Adrenal gland (tissue), 9 donors: ENCODE measurements at regions not wholly inside any gene's neighbourhood (a gene's known extent, or its start where the extent isn't known, plus 50 kb on each side); places are given as distances from the start of the nearest gene placed in this dataset.

ENCODE experiments used
- DNase-seq, 7 donors: peaks; one replicate each; pipeline ENCODE4 v3.0.0-alpha.2; 2019 to 2020
- H3K27ac ChIP-seq, 5 donors: fragments of 200-600 bp; sonication (generic) in 4 of 5; 1 replicate in 3 of 5; 2 replicates in 2 of 5; pipeline versions ENCODE4 v1.5.1 to v1.8.0; 2016 to 2020; ENCODE audit warnings: mild to moderate bottlenecking in 1 of 5
- H3K27me3 ChIP-seq: fragments of 200-600 bp; 2 replicates; pipeline ENCODE4 v1.8.0; 2021
- H3K36me3 ChIP-seq, 2 donors: fragments of 200-600 bp; replicated peaks in 1 of 2; 1 replicate in 1 of 2; 2 replicates in 1 of 2; pipeline versions ENCODE4 v1.5.1 to v1.8.0; 2018 to 2022
- H3K4me1 ChIP-seq, 2 donors: fragments of 200-600 bp; replicated peaks in 1 of 2; 1 replicate in 1 of 2; 2 replicates in 1 of 2; pipeline versions ENCODE4 v1.5.1 to v1.8.0; 2018 to 2021
- H3K4me3 ChIP-seq, 4 donors: fragments of 200-600 bp; sonication (generic) in 3 of 4; one replicate each; pipeline ENCODE4 v1.5.1; 2016 to 2018
- H3K9me3 ChIP-seq, 3 donors: fragments of 200-600 bp; sonication (generic) in 1 of 3; replicated peaks in 1 of 3; 1 replicate in 2 of 3; 2 replicates in 1 of 3; pipeline versions ENCODE4 v1.5.1 to v1.8.0; 2016 to 2021
- POLR2A ChIP-seq, 2 donors: fragments of 450-650 bp; IDR thresholded peaks; one replicate each; pipeline ENCODE4 v1.6.1; 2017; ENCODE audit warnings: antibody characterized with exemption in 2 of 2, mild to moderate bottlenecking in 2 of 2, moderate library complexity in 1 of 2
- WGBS, 4 donors: extraction: QIAGEN DNeasy Blood & Tissue Kit in 2 of 4; methylation state at CpG; one replicate each; pipeline versions ENCODE4 v1.1.5 to v1.1.7; 2013 to 2017; 5-methylcytosine and 5-hydroxymethylcytosine counted together
- intact Hi-C, 2 donors: fragments of 100-400 bp; cut with DNase I; formaldehyde crosslinking; loops; one replicate each; pipeline versions ENCODE4 v1.14.1 to v1.15.0; 2022 to 2023
- TF ChIP-seq, protein P1 (sequence below), 6 experiments: fragments of 450-650 bp in 4 of 6; fragments of 200-600 bp in 2 of 6; sonication (generic) in 1 of 6; IDR thresholded peaks; 1 replicate in 5 of 6; 2 replicates in 1 of 6; pipeline versions ENCODE4 v1.5.1 to v1.8.0; 2016 to 2021; ENCODE audit warnings: antibody characterized with exemption in 6 of 6, mild to moderate bottlenecking in 2 of 6, moderate library complexity in 1 of 6
- donor health status: healthy with polysubstance abuse.
- donor health status: Bipolar disorder and iron deficiency.
- donor health status: DM: yes; HTN: yes; CAD: no.
- donor health status: DM: no; HTN: no; CAD: no.
- donor health status: DM: no; HTN: no; CAD: no.

DNA sequence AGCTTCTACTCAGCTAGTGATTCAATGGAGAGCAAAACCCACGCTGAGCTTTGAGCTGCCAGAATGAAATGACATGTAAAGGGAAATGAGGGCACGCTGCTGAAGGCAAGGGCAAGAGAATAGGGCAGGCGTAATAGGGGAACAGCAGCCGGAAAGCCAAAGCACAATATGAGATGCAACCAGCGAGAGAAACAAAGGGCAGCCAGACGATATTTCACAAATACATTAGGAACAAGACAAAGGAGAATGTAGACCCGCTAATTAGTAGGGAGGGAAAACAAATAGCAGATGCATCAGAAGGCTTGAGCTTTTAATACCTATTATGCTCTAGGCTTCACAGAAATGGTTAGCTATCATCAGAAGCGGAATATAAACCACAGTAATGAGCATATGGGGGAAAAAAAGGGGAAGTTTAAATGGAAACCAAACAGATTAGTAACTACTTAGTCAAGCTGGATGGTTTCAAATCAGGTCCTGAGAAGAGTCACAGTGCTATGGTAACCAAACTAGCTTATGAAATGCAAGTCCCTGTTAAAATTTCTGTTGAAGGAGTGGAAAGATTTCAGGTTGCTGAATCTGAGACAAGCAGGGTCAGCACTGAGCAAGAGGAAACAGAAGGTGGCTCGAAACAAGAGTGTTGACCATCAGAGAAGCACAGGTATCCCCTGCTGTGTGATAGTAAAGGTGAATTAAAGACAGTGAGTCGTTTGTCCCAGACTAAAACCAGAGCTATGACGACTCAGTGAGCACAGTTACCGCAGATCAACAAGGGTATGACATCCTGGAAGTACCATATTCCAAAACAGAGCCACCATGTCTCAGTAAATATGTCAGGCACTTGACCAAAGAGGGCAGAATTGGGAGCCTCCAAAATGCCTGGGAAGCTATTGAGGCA is 496.9 kb upstream of the CELF2 start:
- intact Hi-C loops = no loop called here
- DNase-seq = no peak
- 75 to 78% (median 76%) methylated on average over 12 of the region's 12 CpGs for WGBS, 4 donors

DNA sequence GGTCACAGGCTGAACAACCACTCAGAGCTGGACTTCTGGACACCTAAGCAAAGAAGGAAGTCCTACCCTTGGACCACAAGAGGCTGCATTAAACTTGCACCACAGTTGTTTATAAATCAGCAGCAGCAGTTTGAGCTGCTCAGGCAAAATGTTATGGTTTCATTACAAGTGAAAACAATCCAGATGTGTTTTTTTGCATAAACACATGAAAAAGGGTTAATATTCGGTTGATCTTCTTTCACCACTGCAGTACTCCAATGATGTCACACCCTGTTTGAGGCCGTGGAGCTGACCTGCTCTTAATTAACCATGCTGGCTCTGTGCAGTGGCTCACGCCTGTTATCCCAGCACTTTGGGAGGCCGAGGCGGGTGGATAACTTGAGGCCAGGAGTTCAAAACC is 490.8 kb upstream of the CELF2 start:
- no peaks in the 10 kb centered on the region for H3K9me3 ChIP-seq
- no peaks in the 10 kb centered on the region for H3K4me1 ChIP-seq
- H3K4me3 ChIP-seq = no peak overlapping the region
- H3K27ac ChIP-seq = no peak overlapping the region
- WGBS, 4 donors = 81 to 92% (median 83%) methylated on average over 5 of the region's 5 CpGs
- TF ChIP-seq, protein P1, sequence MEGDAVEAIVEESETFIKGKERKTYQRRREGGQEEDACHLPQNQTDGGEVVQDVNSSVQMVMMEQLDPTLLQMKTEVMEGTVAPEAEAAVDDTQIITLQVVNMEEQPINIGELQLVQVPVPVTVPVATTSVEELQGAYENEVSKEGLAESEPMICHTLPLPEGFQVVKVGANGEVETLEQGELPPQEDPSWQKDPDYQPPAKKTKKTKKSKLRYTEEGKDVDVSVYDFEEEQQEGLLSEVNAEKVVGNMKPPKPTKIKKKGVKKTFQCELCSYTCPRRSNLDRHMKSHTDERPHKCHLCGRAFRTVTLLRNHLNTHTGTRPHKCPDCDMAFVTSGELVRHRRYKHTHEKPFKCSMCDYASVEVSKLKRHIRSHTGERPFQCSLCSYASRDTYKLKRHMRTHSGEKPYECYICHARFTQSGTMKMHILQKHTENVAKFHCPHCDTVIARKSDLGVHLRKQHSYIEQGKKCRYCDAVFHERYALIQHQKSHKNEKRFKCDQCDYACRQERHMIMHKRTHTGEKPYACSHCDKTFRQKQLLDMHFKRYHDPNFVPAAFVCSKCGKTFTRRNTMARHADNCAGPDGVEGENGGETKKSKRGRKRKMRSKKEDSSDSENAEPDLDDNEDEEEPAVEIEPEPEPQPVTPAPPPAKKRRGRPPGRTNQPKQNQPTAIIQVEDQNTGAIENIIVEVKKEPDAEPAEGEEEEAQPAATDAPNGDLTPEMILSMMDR (IDR thresholded peaks at IDR 0.05) = no peak
- TF ChIP-seq POLR2A (IDR thresholded peaks at IDR 0.05) = no peak
- no peaks in the 10 kb centered on the region for H3K36me3 ChIP-seq
- no peak for DNase-seq
- no peaks in the 10 kb centered on the region for H3K27me3 ChIP-seq
- intact Hi-C loops = no loop called here

More for the DNA sequence above, 496.9 kb upstream of the CELF2 start:
- Histone ChIP-seq H3K36me3 (no peaks in the 10 kb centered on the region), H3K9me3 (no peaks in the 10 kb centered on the region), H3K4me3 (no peak overlapping the region), H3K27me3 (no peaks in the 10 kb centered on the region), H3K27ac (no peak overlapping the region), H3K4me1 (peaks cover 0 to 2% of the 10 kb centered on the region in 2 donors)
- TF ChIP-seq POLR2A (IDR thresholded peaks at IDR 0.05) = no peak
- TF ChIP-seq, protein P1 (IDR thresholded peaks at IDR 0.05) = no peak

DNA sequence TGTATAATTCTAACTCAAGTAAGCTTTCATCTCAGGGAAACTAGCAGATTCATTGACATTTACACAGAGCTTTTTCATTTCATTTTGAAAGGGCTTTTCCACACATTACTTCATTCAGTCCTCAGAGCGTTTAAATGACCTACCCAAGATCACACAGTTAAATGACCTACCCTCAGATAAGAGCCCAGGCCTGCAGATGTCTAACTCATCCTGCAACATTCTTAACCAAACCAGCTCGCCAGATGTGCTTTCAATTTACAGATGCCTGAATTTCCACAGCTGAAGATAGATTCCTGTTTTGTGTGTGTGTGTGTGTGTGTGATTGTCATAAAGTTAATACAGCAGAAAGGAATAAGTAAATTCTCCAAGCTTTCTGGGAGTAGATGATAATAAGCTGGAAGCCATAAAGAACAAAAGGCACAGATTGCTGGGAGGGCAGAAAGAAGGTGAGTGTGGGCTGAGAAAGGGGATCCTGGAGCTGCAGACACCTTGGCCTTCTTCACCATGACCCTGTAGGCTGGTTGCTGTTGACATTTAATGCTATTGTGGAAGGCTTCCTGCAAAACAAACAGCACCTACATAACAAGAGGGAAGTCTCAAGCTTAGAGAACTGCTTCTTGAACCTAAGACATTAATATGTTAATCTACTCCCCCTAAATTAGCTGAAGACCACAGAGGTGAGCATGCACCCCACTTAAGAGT is 489.7 kb upstream of the CELF2 start:
- DNase-seq = no peak
- Histone ChIP-seq H3K9me3 (no peaks in the 10 kb centered on the region), H3K36me3 (no peaks in the 10 kb centered on the region), H3K4me1 (no peaks in the 10 kb centered on the region), H3K27me3 (no peaks in the 10 kb centered on the region), H3K4me3 (no peak overlapping the region), H3K27ac (no peak overlapping the region)
- TF ChIP-seq POLR2A (IDR thresholded peaks at IDR 0.05) = no peak
- TF ChIP-seq, protein P1 (IDR thresholded peaks at IDR 0.05) = no peak
- intact Hi-C loops = no loop called here
- 76 to 86% (median 80%) methylated on average over 2 of the region's 2 CpGs for WGBS, 4 donors

DNA sequence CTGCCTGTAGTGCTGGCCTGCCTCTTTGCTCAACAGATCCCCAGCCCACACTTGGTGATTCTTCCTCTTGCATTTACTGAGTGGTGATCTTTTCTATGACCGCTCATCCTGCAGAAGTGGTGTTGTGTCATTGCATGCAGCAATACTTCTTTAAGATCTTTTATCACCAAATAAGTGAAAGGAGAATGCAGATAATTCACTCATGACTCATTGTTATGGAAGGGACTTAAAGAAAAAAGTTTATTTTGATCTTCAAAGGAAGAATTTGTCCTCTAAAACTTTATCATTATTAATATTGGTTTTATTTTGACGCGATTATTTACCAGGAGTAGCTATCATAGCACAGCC is 489.1 kb upstream of the CELF2 start:
- no peak for TF ChIP-seq POLR2A (IDR thresholded peaks at IDR 0.05)
- TF ChIP-seq, protein P1 (IDR thresholded peaks at IDR 0.05) = no peak
- no peaks in the 10 kb centered on the region for H3K27me3 ChIP-seq
- H3K4me1 ChIP-seq = no peaks in the 10 kb centered on the region
- H3K9me3 ChIP-seq = no peaks in the 10 kb centered on the region
- WGBS, 4 donors = 54 to 64% (median 55%) methylated on average over 3 of the region's 3 CpGs
- no peaks in the 10 kb centered on the region for H3K36me3 ChIP-seq
- H3K4me3 ChIP-seq = no peak overlapping the region
- no peak overlapping the region for H3K27ac ChIP-seq
- intact Hi-C loops = no loop called here
- DNase-seq = no peak
